ENCODE measurements at regions not wholly inside any gene's neighbourhood (a gene's known extent, or its start where the extent isn't known, plus 50 kb on each side); places are given as distances from the start of the nearest gene placed in this dataset.

DNA sequence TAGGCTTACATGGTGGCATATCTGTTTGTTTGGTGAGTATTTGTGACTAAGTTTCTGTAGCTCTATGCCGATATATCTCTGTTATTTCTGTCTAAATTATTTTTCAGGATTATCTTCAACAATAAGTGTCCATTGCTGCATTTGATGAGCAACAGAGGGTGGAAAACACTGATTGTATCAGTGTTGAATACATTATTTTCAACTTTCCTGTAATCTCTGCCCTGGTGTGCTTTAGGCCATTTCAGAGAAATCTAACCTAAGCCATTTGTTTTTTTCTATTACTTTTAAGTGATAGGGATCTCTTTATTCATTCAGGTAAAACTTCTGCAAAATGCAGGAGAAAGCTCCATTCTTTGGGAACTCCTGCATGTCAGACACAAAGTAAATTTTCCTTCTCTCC, 654.5 kb downstream of the RNF144A start:
- TF ChIP-seq, protein P1, sequence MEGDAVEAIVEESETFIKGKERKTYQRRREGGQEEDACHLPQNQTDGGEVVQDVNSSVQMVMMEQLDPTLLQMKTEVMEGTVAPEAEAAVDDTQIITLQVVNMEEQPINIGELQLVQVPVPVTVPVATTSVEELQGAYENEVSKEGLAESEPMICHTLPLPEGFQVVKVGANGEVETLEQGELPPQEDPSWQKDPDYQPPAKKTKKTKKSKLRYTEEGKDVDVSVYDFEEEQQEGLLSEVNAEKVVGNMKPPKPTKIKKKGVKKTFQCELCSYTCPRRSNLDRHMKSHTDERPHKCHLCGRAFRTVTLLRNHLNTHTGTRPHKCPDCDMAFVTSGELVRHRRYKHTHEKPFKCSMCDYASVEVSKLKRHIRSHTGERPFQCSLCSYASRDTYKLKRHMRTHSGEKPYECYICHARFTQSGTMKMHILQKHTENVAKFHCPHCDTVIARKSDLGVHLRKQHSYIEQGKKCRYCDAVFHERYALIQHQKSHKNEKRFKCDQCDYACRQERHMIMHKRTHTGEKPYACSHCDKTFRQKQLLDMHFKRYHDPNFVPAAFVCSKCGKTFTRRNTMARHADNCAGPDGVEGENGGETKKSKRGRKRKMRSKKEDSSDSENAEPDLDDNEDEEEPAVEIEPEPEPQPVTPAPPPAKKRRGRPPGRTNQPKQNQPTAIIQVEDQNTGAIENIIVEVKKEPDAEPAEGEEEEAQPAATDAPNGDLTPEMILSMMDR (conservative IDR thresholded peaks at IDR 0.05; ENCODE audit: low read length): no peak
- no peak for TF ChIP-seq EZH2phosphoT487 (IDR thresholded peaks at IDR 0.05; ENCODE audit: borderline replicate concordance)

Measured in Loucy (cell line).